Thyroid gland (tissue), 4 donors: ENCODE measurements at regions not wholly inside any gene's neighbourhood (a gene's known extent, or its start where the extent isn't known, plus 50 kb on each side); places are given as distances from the start of the nearest gene placed in this dataset.

ENCODE experiments used
- POLR2A ChIP-seq, 2 donors: fragments of 450-650 bp; IDR thresholded peaks; one replicate each; pipeline ENCODE4 v1.6.1; 2017; ENCODE audit warnings: antibody characterized with exemption in 2 of 2, mild to moderate bottlenecking in 2 of 2, moderate library complexity in 1 of 2
- TF ChIP-seq, protein P1 (sequence below), 6 experiments: fragments of 200-600 bp in 3 of 6; fragments of 450-650 bp in 3 of 6; sonication (generic) in 3 of 6; IDR thresholded peaks; one replicate each; pipeline ENCODE4 v1.5.1; 2016 to 2019; ENCODE audit warnings: antibody characterized with exemption in 6 of 6, mild to moderate bottlenecking in 2 of 6, inconsistent platforms in 1 of 6, moderate library complexity in 1 of 6

DNA sequence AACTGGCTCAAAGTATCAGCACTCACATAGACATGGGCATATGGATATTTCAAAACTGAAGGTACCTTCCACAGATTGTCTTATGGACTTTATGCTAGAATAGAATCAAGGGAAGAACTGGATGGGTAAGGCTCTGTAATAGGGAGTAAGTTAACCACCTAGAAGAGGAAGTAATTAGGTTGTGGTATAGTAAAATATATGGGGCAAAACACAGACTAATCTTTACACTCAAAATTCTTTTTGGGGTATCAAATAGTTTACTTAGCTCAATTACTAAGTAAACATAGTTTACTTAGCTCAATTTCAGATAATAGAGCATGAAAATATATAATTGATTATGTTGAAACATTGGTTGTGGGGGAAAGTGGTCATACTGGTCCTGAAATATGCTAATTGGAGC, 94.2 kb upstream of the ATXN1 start:
- TF ChIP-seq POLR2A (IDR thresholded peaks at IDR 0.05): no peak
- TF ChIP-seq, protein P1, sequence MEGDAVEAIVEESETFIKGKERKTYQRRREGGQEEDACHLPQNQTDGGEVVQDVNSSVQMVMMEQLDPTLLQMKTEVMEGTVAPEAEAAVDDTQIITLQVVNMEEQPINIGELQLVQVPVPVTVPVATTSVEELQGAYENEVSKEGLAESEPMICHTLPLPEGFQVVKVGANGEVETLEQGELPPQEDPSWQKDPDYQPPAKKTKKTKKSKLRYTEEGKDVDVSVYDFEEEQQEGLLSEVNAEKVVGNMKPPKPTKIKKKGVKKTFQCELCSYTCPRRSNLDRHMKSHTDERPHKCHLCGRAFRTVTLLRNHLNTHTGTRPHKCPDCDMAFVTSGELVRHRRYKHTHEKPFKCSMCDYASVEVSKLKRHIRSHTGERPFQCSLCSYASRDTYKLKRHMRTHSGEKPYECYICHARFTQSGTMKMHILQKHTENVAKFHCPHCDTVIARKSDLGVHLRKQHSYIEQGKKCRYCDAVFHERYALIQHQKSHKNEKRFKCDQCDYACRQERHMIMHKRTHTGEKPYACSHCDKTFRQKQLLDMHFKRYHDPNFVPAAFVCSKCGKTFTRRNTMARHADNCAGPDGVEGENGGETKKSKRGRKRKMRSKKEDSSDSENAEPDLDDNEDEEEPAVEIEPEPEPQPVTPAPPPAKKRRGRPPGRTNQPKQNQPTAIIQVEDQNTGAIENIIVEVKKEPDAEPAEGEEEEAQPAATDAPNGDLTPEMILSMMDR (IDR thresholded peaks at IDR 0.05): no peak
